ENCODE measurements at regions not wholly inside any gene's neighbourhood (a gene's known extent, or its start where the extent isn't known, plus 50 kb on each side); places are given as distances from the start of the nearest gene placed in this dataset.

GRCh38 chr15:62550106-62550505 lies 385.0 kb upstream of the C2CD4B start:
- H3K4me2 ChIP-seq (ENCODE audit: extremely low read depth, insufficient read depth, low read length), result no peak overlapping the region
- H3K4me3 ChIP-seq (replicated peaks in 1 of 4; ENCODE audit: control extremely low read depth in 1 of 4, insufficient read depth in 1 of 4, low read depth in 3 of 4, low read length in 4 of 4), result no peak overlapping the region
- peaks cover 2% of the 10 kb centered on the region for H3K4me1 ChIP-seq (ENCODE audit: control insufficient read depth, extremely low read depth, insufficient read depth, low read length)
- DNase-seq (ENCODE audit: low read depth in 2 of 2), result no peak
- no peaks in the 10 kb centered on the region for H4K20me1 ChIP-seq (ENCODE audit: control insufficient read depth, extremely low read depth, insufficient read depth, low read length)
- no peaks in the 10 kb centered on the region for H3K79me2 ChIP-seq (ENCODE audit: control insufficient read depth, insufficient read depth, low read length)
- no peak overlapping the region for H3K9ac ChIP-seq (ENCODE audit: insufficient read depth, low read length)
- no peaks in the 10 kb centered on the region for H3K36me3 ChIP-seq (ENCODE audit: control insufficient read depth, insufficient read depth, low read length)
- H3K9me3 ChIP-seq (ENCODE audit: control insufficient read depth, insufficient read depth, low read depth, low read length), result no peaks in the 10 kb centered on the region
- H2AFZ ChIP-seq (ENCODE audit: low read length), result no peak overlapping the region
- TF ChIP-seq CTCF (conservative IDR thresholded peaks at IDR 0.05 in 1 of 2, IDR thresholded peaks at IDR 0.05 in 1 of 2; ENCODE audit: low read depth in 1 of 2, low read length in 2 of 2), result no peak
- no peak for TF ChIP-seq EZH2 (IDR thresholded peaks at IDR 0.05; ENCODE audit: low read length, missing control alignments)
- H3K27ac ChIP-seq (ENCODE audit: insufficient read depth, low read length), result no peak overlapping the region
- H3K27me3 ChIP-seq (ENCODE audit: control insufficient read depth, insufficient read depth, low read length), result no peaks in the 10 kb centered on the region

- H4K20me1 ChIP-seq (ENCODE audit: control insufficient read depth, extremely low read depth, insufficient read depth, low read length), result no peaks in the 10 kb centered on the region
- H3K27ac ChIP-seq (ENCODE audit: insufficient read depth, low read length), result no peak overlapping the region
- H3K79me2 ChIP-seq (ENCODE audit: control insufficient read depth, insufficient read depth, low read length), result no peaks in the 10 kb centered on the region
- H3K4me2 ChIP-seq (ENCODE audit: extremely low read depth, insufficient read depth, low read length), result no peak overlapping the region
- H3K36me3 ChIP-seq (ENCODE audit: control insufficient read depth, insufficient read depth, low read length), result no peaks in the 10 kb centered on the region
- no peaks in the 10 kb centered on the region for H3K4me1 ChIP-seq (ENCODE audit: control insufficient read depth, extremely low read depth, insufficient read depth, low read length)
- no peaks in the 10 kb centered on the region for H3K27me3 ChIP-seq (ENCODE audit: control insufficient read depth, insufficient read depth, low read length)
- no peak overlapping the region for H2AFZ ChIP-seq (ENCODE audit: low read length)
- no peak overlapping the region for H3K9ac ChIP-seq (ENCODE audit: insufficient read depth, low read length)
- no peak for DNase-seq (ENCODE audit: low read depth in 2 of 2)
- no peaks in the 10 kb centered on the region for H3K9me3 ChIP-seq (ENCODE audit: control insufficient read depth, insufficient read depth, low read depth, low read length)
- no peak overlapping the region for H3K4me3 ChIP-seq (replicated peaks in 1 of 4; ENCODE audit: control extremely low read depth in 1 of 4, insufficient read depth in 1 of 4, low read depth in 3 of 4, low read length in 4 of 4)
- TF ChIP-seq CTCF (conservative IDR thresholded peaks at IDR 0.05 in 1 of 2, IDR thresholded peaks at IDR 0.05 in 1 of 2; ENCODE audit: low read depth in 1 of 2, low read length in 2 of 2), result no peak
- TF ChIP-seq EZH2 (IDR thresholded peaks at IDR 0.05; ENCODE audit: low read length, missing control alignments), result no peak
Observed at GRCh38 chr15:62552444-62552843, 387.4 kb upstream of the C2CD4B start.

DNA sequence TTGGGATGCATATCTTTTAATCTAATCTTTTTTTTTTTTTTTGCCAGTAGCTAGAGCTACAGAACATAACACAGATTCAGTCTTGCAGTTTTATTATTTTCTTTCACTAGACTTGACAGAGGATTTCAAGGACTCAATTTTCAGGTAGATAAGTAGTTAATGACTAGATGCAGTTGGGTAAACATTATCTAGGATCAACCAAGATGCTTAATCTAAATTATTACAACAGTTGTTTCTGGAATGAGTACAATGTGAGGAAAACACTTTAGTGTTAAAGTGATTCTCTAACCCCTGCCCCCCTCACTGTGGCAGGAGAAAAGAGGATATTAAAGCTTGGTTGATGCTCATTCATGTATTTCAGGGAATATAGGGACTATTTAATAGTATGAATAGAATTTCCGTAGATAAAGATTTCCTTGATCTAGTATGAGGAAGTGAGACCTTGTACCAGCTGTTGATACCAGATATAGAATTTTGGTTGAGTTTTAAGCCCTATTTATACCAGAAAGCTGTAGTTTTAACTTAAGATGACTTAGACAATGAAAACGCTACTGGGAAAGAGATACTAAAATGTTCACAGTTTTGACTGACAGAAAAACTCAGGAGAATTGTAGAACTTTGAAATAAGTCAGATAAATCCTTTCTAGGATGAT lies 389.0 kb upstream of the C2CD4B start:
- H3K9me3 ChIP-seq (ENCODE audit: control insufficient read depth, insufficient read depth, low read depth, low read length), result no peaks in the 10 kb centered on the region
- H3K36me3 ChIP-seq (ENCODE audit: control insufficient read depth, insufficient read depth, low read length), result no peaks in the 10 kb centered on the region
- H3K4me1 ChIP-seq (ENCODE audit: control insufficient read depth, extremely low read depth, insufficient read depth, low read length), result no peaks in the 10 kb centered on the region
- H3K27me3 ChIP-seq (ENCODE audit: control insufficient read depth, insufficient read depth, low read length), result no peaks in the 10 kb centered on the region
- no peak for DNase-seq (ENCODE audit: low read depth in 2 of 2)
- TF ChIP-seq CTCF (conservative IDR thresholded peaks at IDR 0.05 in 1 of 2, IDR thresholded peaks at IDR 0.05 in 1 of 2; ENCODE audit: low read depth in 1 of 2, low read length in 2 of 2), result no peak
- TF ChIP-seq EZH2 (IDR thresholded peaks at IDR 0.05; ENCODE audit: low read length, missing control alignments), result no peak
- H3K9ac ChIP-seq (ENCODE audit: insufficient read depth, low read length), result no peak overlapping the region
- no peak overlapping the region for H3K27ac ChIP-seq (ENCODE audit: insufficient read depth, low read length)
- H2AFZ ChIP-seq (ENCODE audit: low read length), result no peak overlapping the region
- H3K4me2 ChIP-seq (ENCODE audit: extremely low read depth, insufficient read depth, low read length), result no peak overlapping the region
- no peaks in the 10 kb centered on the region for H3K79me2 ChIP-seq (ENCODE audit: control insufficient read depth, insufficient read depth, low read length)
- no peaks in the 10 kb centered on the region for H4K20me1 ChIP-seq (ENCODE audit: control insufficient read depth, extremely low read depth, insufficient read depth, low read length)
- H3K4me3 ChIP-seq (replicated peaks in 1 of 4; ENCODE audit: control extremely low read depth in 1 of 4, insufficient read depth in 1 of 4, low read depth in 3 of 4, low read length in 4 of 4), result no peak overlapping the region

All from fibroblast of lung (primary cell).